ENCODE measurements at regions not wholly inside any gene's neighbourhood (a gene's known extent, or its start where the extent isn't known, plus 50 kb on each side); places are given as distances from the start of the nearest gene placed in this dataset.

DNA sequence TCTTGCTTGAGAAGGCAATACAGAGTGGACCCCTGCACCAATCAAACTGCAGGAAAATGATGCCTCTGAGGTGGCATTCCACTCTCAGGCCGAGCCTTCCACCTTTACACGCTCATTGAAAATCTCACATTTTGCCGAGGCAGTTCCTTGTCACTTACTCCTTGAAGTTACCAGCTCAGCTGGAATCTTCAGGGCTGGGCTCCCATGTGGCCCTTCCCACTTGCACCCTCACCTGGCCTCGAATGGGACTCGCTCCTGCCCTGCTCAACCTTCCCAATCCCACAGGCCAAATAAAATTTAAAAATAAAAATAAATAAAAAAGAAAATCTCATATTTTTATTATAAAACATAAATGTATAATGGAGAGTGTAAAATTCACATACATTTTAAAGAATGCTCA, 790.7 kb upstream of the COBL start:
- peaks cover 11% of the 10 kb centered on the region for H3K4me1 ChIP-seq
- TF ChIP-seq, protein P1, sequence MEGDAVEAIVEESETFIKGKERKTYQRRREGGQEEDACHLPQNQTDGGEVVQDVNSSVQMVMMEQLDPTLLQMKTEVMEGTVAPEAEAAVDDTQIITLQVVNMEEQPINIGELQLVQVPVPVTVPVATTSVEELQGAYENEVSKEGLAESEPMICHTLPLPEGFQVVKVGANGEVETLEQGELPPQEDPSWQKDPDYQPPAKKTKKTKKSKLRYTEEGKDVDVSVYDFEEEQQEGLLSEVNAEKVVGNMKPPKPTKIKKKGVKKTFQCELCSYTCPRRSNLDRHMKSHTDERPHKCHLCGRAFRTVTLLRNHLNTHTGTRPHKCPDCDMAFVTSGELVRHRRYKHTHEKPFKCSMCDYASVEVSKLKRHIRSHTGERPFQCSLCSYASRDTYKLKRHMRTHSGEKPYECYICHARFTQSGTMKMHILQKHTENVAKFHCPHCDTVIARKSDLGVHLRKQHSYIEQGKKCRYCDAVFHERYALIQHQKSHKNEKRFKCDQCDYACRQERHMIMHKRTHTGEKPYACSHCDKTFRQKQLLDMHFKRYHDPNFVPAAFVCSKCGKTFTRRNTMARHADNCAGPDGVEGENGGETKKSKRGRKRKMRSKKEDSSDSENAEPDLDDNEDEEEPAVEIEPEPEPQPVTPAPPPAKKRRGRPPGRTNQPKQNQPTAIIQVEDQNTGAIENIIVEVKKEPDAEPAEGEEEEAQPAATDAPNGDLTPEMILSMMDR (IDR thresholded peaks at IDR 0.05; ENCODE audit: low read depth, low read length), result no peak
- H3K9me3 ChIP-seq, result no peaks in the 10 kb centered on the region
- H3K4me3 ChIP-seq (ENCODE audit: low read depth, low read length), result no peak overlapping the region
- no peaks in the 10 kb centered on the region for H3K27me3 ChIP-seq
- no peaks in the 10 kb centered on the region for H3K36me3 ChIP-seq
- DNase-seq, result no peak

DNA sequence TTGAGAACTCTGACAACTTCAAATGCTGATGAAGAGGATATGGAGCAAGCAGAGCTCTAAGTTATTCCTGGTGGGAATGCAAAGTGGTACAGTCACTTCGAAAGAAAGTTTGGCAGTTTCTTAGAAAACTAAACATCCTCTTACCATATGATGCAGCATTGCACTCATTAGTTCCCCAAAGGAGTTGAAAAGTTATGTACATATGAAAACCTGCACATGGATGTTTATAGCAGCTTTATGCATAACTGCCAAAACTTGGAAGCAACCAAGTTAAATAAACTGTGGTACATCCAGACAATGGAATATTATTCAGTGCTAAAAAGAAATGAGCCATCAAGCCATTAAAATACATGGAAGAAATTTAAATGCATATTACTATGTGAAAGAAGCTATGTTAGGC, 779.3 kb upstream of the COBL start:
- Histone ChIP-seq H3K9me3 (no peaks in the 10 kb centered on the region), H3K4me1 (no peaks in the 10 kb centered on the region; the same call in 1 of the 2 replicates), H3K36me3 (no peaks in the 10 kb centered on the region), H3K27me3 (no peaks in the 10 kb centered on the region), H3K4me3 (ENCODE audit: low read depth, low read length) (no peak overlapping the region)
- no peak for DNase-seq
- TF ChIP-seq, protein P1 (IDR thresholded peaks at IDR 0.05; ENCODE audit: low read depth, low read length), result no peak

DNA sequence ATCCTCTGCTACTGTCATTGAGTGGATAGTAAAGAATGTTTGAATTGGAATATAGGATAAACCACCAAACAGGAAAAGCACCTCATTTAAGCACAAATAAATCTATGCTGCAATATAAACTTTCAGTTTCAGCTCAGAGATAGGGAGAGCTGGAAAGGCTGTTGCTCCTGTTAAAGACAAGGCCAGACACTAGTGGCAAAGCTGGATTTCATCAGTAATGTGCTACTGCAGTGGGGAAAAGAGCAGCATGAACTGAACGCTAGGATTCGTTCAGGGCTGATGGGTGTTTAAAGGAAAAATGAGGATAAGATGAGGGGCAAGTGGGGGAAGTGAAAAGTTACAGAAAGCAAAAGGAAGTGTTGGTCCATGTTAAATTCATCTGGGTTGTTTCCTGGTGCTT, 775.4 kb upstream of the COBL start:
- H3K9me3 ChIP-seq, result no peaks in the 10 kb centered on the region
- H3K27me3 ChIP-seq, result no peaks in the 10 kb centered on the region
- no peaks in the 10 kb centered on the region for H3K36me3 ChIP-seq
- H3K4me3 ChIP-seq (ENCODE audit: low read depth, low read length), result no peak overlapping the region
- TF ChIP-seq, protein P1 (IDR thresholded peaks at IDR 0.05; ENCODE audit: low read depth, low read length), result no peak
- no peaks in the 10 kb centered on the region; the same call in 1 of the 2 replicates for H3K4me1 ChIP-seq
- DNase-seq, result no peak

DNA sequence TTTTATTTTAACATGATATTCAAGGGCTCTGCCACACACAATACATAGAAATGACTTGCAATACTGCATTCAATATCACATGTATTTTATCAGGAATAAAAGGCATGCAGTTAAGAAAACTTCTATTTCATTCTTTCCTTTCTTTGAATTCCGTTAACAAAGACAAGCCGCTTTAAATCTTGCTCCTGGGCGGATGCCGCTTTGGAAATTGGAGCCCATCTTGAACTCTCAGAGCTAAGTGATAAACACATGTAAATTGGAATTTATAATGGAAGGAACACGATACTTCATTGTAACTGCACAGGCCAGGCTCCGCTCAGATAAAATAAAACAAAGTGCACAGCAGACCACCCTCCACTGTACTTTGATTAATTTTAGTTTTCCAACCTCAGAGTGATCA, 774.5 kb upstream of the COBL start:
- no peak overlapping the region for H3K4me3 ChIP-seq (ENCODE audit: low read depth, low read length)
- H3K4me1 ChIP-seq, result no peaks in the 10 kb centered on the region; the same call in 1 of the 2 replicates
- TF ChIP-seq, protein P1 (IDR thresholded peaks at IDR 0.05; ENCODE audit: low read depth, low read length), result no peak
- no peaks in the 10 kb centered on the region for H3K9me3 ChIP-seq
- no peaks in the 10 kb centered on the region for H3K36me3 ChIP-seq
- no peak for DNase-seq
- no peaks in the 10 kb centered on the region for H3K27me3 ChIP-seq

DNA sequence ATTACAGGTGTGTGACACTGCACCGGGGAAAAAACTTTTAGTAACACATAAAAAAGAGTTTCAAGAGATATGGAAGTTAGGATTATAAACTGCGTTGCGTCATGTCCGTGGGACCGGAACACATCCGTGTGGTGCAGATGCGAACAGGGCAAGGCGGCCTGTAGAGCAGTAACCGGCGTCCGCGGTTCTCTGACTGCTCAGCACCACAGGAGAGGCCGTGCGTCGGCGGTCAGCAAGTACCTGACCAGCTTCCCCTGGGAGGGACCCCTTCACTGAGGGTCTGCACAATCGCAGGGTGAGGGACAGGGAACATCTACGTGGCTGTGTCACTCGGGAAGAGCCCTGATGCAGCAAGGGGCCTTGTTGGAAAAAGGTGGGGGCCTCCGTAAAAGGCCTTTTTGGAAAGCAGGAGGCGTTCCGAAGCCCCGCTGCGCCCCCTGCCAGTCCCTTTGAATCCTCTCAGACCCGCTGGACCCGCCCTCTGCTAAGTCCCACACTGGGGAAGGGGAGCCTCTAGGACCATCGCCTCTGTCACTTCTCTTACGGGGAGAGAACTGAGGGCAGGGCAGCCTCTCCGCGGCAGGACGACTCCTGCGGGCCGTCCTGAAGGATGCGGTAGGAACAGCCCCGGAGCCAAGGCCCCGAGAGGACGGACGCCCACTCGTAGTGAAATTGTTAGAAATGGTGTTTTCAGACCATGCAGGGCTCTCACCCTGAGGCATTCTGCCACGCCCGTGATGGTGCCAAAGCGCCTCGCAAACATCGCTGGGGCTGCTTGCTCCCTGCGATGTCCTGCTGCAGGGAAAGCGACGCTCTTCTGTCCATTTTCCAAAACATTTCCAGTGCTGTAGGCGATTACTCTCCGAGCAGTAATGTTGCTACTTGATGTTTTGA, 771.6 kb upstream of the COBL start:
- no peaks in the 10 kb centered on the region for H3K9me3 ChIP-seq
- no peak for DNase-seq
- TF ChIP-seq, protein P1 (IDR thresholded peaks at IDR 0.05; ENCODE audit: low read depth, low read length), result no peak
- H3K4me1 ChIP-seq, result no peaks in the 10 kb centered on the region
- no peaks in the 10 kb centered on the region for H3K36me3 ChIP-seq
- H3K4me3 ChIP-seq (ENCODE audit: low read depth, low read length), result no peak overlapping the region
- no peaks in the 10 kb centered on the region for H3K27me3 ChIP-seq

DNA sequence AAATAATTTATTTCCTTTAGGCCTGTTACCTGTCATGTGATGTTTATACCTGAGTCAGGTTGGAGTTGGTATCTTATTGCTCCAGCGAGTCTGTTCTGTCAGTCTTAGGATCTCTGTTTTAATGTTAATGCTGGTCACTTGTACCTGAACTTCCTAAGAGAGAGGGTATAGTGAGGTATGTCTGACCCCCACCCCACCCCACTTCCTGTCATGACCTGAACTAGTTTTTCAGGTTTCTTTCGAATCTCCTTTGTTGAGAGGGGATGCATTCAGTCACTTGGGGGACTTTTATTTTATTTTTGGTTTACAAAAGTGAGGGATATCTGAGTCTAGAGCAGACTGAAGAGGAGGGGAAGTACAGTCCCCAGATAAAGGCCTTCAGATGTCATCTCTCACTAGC, 769.0 kb upstream of the COBL start:
- no peaks in the 10 kb centered on the region for H3K9me3 ChIP-seq
- DNase-seq, result no peak
- TF ChIP-seq, protein P1 (IDR thresholded peaks at IDR 0.05; ENCODE audit: low read depth, low read length), result no peak
- H3K27me3 ChIP-seq, result no peaks in the 10 kb centered on the region
- no peak overlapping the region for H3K4me3 ChIP-seq (ENCODE audit: low read depth, low read length)
- no peaks in the 10 kb centered on the region for H3K36me3 ChIP-seq
- no peaks in the 10 kb centered on the region for H3K4me1 ChIP-seq

Measured in BE2C (cell line).